Mucosa of descending colon (tissue), 3 donors: ENCODE measurements at regions not wholly inside any gene's neighbourhood (a gene's known extent, or its start where the extent isn't known, plus 50 kb on each side); places are given as distances from the start of the nearest gene placed in this dataset.

Source experiments
- ATAC-seq: fragments of 200-7000 bp; cut with Tn5 transposase; one replicate; pipeline ENCODE4 v1.9.1; 2020; ENCODE audit warnings: mild to moderate bottlenecking, moderate library complexity
- DNase-seq, 3 donors: peaks; one replicate each; pipeline ENCODE4 v3.0.0-alpha.2; 2020
- H3K36me3 ChIP-seq: fragments of 200-600 bp; one replicate; pipeline ENCODE4 v1.8.0; 2021; ENCODE audit warnings: low read depth, mild to moderate bottlenecking
- H3K4me1 ChIP-seq: fragments of 200-600 bp; one replicate; pipeline ENCODE4 v1.8.0; 2021; ENCODE audit warnings: low read depth, mild to moderate bottlenecking
- H3K4me3 ChIP-seq: fragments of 200-600 bp; one replicate; pipeline ENCODE4 v1.8.0; 2021; ENCODE audit warnings: mild to moderate bottlenecking
- H3K9me3 ChIP-seq: fragments of 200-600 bp; one replicate; pipeline ENCODE4 v1.8.0; 2021; ENCODE audit warnings: mild to moderate bottlenecking
- intact Hi-C, 2 donors: fragments of 100-400 bp; cut with DNase I in 1 of 2; cut with micrococcal nuclease in 1 of 2; formaldehyde crosslinking; loops; one replicate each; pipeline versions ENCODE4 v1.11.0 to v1.11.1; 2022; cut with DNase I, micrococcal nuclease
- TF ChIP-seq, protein P1 (sequence below): fragments of 200-600 bp; IDR thresholded peaks from one replicate; pipeline ENCODE4 v1.8.0; 2022; ENCODE audit warnings: antibody characterized with exemption, mild to moderate bottlenecking
- donor health status: DM: no; HTN: no; CAD: no; lungs with moderate emphysema.
- donor health status: DM: no; HTN: no; CAD: no.
- donor health status: DM: no; HTN: yes; CAD: no.

DNA sequence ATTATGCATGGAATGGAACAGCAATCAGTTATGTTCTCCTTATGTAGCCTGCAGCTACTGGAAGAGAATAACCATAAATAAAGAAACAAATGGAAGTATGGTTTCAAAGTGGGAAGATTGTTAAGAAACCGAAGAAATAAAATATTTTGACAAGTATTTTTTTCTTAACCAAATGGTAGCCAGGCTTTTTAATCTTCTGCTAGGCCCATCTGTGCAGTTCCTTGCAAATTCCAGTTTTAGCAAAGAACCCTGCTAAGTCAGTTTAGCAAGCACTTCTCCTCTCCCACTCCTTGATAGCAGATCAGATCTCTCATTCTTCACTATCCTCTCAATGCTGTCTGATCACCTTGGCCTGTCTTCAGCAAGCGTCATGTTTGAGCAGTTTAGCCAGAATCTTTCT is 111.1 kb upstream of the PRDM9 start:
- Histone ChIP-seq H3K36me3 (no peaks in the 10 kb centered on the region), H3K4me3 (no peak overlapping the region), H3K4me1 (no peaks in the 10 kb centered on the region), H3K9me3 (peaks cover 13% of the 10 kb centered on the region)
- no peak for ATAC-seq
- no peak for DNase-seq
- TF ChIP-seq, protein P1, sequence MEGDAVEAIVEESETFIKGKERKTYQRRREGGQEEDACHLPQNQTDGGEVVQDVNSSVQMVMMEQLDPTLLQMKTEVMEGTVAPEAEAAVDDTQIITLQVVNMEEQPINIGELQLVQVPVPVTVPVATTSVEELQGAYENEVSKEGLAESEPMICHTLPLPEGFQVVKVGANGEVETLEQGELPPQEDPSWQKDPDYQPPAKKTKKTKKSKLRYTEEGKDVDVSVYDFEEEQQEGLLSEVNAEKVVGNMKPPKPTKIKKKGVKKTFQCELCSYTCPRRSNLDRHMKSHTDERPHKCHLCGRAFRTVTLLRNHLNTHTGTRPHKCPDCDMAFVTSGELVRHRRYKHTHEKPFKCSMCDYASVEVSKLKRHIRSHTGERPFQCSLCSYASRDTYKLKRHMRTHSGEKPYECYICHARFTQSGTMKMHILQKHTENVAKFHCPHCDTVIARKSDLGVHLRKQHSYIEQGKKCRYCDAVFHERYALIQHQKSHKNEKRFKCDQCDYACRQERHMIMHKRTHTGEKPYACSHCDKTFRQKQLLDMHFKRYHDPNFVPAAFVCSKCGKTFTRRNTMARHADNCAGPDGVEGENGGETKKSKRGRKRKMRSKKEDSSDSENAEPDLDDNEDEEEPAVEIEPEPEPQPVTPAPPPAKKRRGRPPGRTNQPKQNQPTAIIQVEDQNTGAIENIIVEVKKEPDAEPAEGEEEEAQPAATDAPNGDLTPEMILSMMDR, result no peak
- intact Hi-C loops, result no loop called here

DNA sequence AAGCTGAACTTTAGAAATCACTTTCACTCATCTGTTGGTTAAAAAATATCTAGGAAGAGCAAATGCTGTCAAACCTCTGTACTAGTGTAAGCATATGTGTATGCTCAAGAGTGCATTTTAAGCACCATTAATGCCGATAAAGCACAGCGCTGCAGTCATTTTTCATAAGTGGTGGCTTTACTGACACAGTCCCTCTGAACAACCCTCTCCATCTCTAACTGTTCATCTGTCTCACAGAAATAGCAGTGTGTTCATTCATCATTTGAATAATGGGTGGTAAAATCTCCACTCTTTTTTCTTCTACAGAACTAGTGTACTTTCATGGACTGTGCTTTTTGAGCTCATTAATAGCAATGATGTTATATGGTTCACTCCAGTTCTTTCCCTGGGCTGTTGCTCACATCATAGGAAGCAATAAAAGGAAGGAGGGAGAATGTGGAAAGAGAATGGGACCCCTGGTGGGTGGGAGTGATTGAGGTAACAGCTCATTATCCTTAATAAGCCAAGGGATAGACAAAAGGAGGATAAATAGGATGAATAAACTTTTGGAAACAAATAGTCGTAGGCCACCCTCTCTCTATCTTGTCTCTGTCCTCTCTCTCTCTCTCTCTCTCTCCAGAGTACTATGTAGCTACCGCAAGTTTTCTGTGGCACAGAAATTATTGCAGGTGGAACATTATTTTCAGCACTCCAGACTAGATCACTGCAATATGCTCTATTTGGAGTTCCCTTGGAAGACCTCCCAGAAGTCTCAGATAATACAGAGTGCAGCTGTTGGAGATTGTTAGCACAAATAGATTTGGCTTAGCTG is 117.9 kb upstream of the PRDM9 start:
- DNase-seq, result no peak
- TF ChIP-seq, protein P1, result no peak
- intact Hi-C loops, result no loop called here
- no peaks in the 10 kb centered on the region for H3K4me1 ChIP-seq
- no peak overlapping the region for H3K4me3 ChIP-seq
- peaks cover 7% of the 10 kb centered on the region for H3K9me3 ChIP-seq
- no peaks in the 10 kb centered on the region for H3K36me3 ChIP-seq
- no peak for ATAC-seq

DNA sequence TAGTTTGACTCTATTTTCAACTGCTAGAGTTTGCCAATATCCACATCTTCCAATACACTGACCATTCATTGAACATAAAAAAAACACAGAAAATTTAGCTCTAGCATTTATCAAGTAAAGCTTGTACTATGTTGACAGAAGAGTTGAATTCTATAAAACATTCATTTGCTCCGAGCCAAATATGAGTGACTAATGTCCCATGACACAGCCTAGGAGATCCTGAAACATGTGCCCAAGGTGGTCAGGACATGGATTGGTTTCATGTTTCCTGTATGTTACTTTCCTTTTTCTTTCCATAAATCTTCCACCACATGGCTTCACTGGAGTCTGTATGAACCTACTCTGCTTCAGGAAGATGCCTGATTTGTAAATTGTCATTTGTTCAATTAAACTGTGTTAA is 122.4 kb upstream of the PRDM9 start:
- ATAC-seq (no peak), DNase-seq (no peak)
- Histone ChIP-seq H3K4me1 (no peaks in the 10 kb centered on the region), H3K36me3 (no peaks in the 10 kb centered on the region), H3K9me3 (peaks cover 6% of the 10 kb centered on the region), H3K4me3 (no peak overlapping the region)
- TF ChIP-seq, protein P1, result no peak
- intact Hi-C loops, result no loop called here

DNA sequence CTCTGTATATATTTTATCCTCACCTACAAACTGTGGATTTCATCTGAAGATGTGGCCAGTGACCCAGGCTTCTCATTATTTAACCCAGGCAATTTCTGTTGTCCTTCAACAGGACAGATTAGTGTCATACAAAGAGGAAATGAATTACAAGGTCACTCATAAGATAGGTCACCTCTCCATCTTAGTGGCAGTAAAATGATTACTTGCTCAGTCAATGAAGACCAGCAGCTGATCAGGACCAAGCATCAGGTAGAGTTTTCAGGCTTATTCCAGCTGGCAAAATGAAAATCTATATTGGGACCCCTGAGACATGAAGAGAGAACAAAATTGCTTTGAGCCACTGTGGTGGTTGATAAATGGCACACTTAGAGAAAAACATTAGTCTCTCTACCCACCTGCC is 135.2 kb upstream of the PRDM9 start:
- Histone ChIP-seq H3K4me3 (no peak overlapping the region), H3K36me3 (no peaks in the 10 kb centered on the region), H3K4me1 (no peaks in the 10 kb centered on the region), H3K9me3 (peaks cover 16% of the 10 kb centered on the region)
- DNase-seq, result no peak
- intact Hi-C loops, result no loop called here
- no peak for ATAC-seq
- TF ChIP-seq, protein P1, result no peak

DNA sequence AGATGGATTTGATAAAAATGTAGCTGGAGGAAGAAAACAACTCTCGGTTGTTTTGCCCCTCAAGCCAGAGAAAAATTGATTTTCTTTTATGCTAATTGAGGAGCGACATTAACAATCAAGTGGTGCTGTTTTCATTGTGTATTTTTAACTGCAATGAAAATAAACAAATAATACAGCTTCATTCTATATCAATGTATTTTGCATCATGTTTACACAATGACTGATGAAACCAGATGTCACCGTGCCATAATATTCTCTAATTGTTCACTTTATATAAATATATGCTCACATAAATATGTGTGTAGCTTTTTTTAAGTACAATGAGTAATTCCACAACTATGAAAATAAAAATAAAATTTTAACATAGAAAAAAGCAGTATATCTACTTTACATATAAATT is 139.0 kb upstream of the PRDM9 start:
- no peak for DNase-seq
- no peak for ATAC-seq

More for the DNA sequence above, 139.0 kb upstream of the PRDM9 start:
- TF ChIP-seq, protein P1, result no peak
- Histone ChIP-seq H3K4me3 (no peak overlapping the region), H3K36me3 (no peaks in the 10 kb centered on the region), H3K9me3 (peaks cover 9% of the 10 kb centered on the region), H3K4me1 (no peaks in the 10 kb centered on the region)
- intact Hi-C loops, result no loop called here
